Fibroblast of lung (primary cell): ENCODE measurements at regions not wholly inside any gene's neighbourhood (a gene's known extent, or its start where the extent isn't known, plus 50 kb on each side); places are given as distances from the start of the nearest gene placed in this dataset.

Source experiments
- EZH2 ChIP-seq: IDR thresholded peaks from 2 replicates; pipeline ENCODE4 v1.5.1; 2012; ENCODE audit warnings: low read length, control low read depth, mild to moderate bottlenecking; ENCODE audit errors: missing control alignments
- TF ChIP-seq, protein P1 (sequence below), 2 donors: IDR thresholded peaks in 1 of 2; conservative IDR thresholded peaks in 1 of 2; 1 replicate in 1 of 2; 2 replicates in 1 of 2; pipeline ENCODE4 v1.5.1; 2011 to 2012; ENCODE audit warnings: low read length in 2 of 2, control low read depth in 1 of 2, inconsistent platforms in 1 of 2, low read depth in 1 of 2, mild to moderate bottlenecking in 1 of 2

DNA sequence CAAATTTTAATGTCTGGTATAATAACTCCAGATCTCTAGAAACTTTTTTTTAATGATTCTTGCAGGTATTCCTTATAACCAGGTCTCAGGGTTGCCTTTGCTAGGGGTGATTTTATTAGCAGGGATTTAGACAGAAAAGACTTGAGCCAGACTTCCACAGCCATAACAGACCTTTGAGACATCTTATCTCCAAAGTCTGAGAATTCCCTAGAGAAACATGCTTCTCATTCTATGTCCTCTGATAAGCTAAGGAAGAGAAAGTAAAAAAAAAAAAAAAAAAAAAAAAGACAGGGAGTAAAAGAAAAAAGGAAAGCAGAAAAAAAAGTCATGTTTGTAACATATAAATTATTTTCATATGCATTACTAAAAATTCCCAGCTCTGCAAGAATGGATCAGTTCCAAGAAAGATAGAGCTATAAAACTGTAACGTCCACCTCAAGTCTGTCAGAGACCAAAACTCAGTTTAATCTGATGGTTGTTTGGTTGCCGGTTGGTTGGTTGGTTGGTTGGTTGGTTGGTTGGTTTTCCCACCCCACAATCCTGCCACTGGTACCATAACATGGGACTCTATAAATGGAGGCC, 153.8 kb downstream of the COL6A3 start:
- TF ChIP-seq, protein P1, sequence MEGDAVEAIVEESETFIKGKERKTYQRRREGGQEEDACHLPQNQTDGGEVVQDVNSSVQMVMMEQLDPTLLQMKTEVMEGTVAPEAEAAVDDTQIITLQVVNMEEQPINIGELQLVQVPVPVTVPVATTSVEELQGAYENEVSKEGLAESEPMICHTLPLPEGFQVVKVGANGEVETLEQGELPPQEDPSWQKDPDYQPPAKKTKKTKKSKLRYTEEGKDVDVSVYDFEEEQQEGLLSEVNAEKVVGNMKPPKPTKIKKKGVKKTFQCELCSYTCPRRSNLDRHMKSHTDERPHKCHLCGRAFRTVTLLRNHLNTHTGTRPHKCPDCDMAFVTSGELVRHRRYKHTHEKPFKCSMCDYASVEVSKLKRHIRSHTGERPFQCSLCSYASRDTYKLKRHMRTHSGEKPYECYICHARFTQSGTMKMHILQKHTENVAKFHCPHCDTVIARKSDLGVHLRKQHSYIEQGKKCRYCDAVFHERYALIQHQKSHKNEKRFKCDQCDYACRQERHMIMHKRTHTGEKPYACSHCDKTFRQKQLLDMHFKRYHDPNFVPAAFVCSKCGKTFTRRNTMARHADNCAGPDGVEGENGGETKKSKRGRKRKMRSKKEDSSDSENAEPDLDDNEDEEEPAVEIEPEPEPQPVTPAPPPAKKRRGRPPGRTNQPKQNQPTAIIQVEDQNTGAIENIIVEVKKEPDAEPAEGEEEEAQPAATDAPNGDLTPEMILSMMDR (conservative IDR thresholded peaks at IDR 0.05 in 1 of 2, IDR thresholded peaks at IDR 0.05 in 1 of 2; ENCODE audit: low read depth in 1 of 2, low read length in 2 of 2), result no peak
- TF ChIP-seq EZH2, result no peak
